ENCODE measurements at regions not wholly inside any gene's neighbourhood (a gene's known extent, or its start where the extent isn't known, plus 50 kb on each side); places are given as distances from the start of the nearest gene placed in this dataset.

DNA sequence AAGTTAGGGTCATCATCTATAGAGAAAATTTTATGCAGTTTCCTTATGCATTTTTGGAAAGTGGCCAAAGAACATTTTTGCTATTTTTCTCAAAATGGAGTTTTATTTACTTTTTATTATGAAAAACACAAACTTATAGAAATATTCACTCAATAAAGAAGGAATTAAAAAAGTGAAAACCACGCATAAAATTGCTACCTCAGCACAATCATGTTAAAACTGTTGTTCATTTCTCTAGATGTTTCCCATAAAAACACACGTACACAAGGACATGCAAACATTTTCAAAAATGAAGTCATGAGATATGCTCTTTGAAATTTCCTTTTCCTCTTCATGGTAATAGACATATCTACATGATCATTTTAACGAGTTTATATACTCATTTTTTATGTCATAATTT, 536.8 kb upstream of the MAGEB18 start:
- no peak for TF ChIP-seq ZFP37 (tag by site-specific recombination; IDR thresholded peaks at IDR 0.05)
- no peak for TF ChIP-seq ZNF768 (tag by site-specific recombination; IDR thresholded peaks at IDR 0.05)

All from HEK293 (cell line).